ENCODE measurements at regions not wholly inside any gene's neighbourhood (a gene's known extent, or its start where the extent isn't known, plus 50 kb on each side); places are given as distances from the start of the nearest gene placed in this dataset.
"Not testable (repeated sequence)": the region's sequence is repeated elsewhere in the genome, so short reads cannot be mapped to it uniquely, and the experiment has no call there.

- peak; percentile 79 for DNase-seq (ENCODE audit: low read depth, low spot score)
- Histone ChIP-seq H3K9me3 (ENCODE audit: control insufficient read depth, insufficient read depth, low read length) (no peaks in the 10 kb centered on the region), H3K27me3 (ENCODE audit: control insufficient read depth, insufficient read depth, low read length) (no peaks in the 10 kb centered on the region), H3K27ac (ENCODE audit: low read depth, low read length) (no peak overlapping the region), H3K4me3 (ENCODE audit: low read depth, low read length) (no peak overlapping the region)
- no peak for TF ChIP-seq CTCF (IDR thresholded peaks at IDR 0.05; ENCODE audit: low read depth, low read length)
- ChIA-PET POLR2A (no interaction called here), CTCF (interaction anchor here (1.0 to 1.3 kb wide), 2 partner anchors 31 to 41 kb away, joined by 3 to 4 read pairs; no protein-coding TSS in a partner anchor)
Observed at GRCh38 chr5:39755986-39756385, 331.2 kb upstream of the DAB2 start.

- ChIA-PET POLR2A (no interaction called here), CTCF (interaction anchor here (1.0 kb wide), 1 partner anchor 41 kb away, joined by 4 read pairs; no protein-coding TSS in a partner anchor)
- Histone ChIP-seq H3K27me3 (ENCODE audit: control insufficient read depth, insufficient read depth, low read length) (no peaks in the 10 kb centered on the region), H3K27ac (ENCODE audit: low read depth, low read length) (no peak overlapping the region), H3K9me3 (ENCODE audit: control insufficient read depth, insufficient read depth, low read length) (no peaks in the 10 kb centered on the region), H3K4me3 (ENCODE audit: low read depth, low read length) (no peak overlapping the region)
- no peak for TF ChIP-seq CTCF (IDR thresholded peaks at IDR 0.05; ENCODE audit: low read depth, low read length)
- no peak for DNase-seq (ENCODE audit: low read depth, low spot score)
Observed at GRCh38 chr5:39755452-39755851, 330.7 kb upstream of the DAB2 start.

GRCh38 chr5:39753747-39754146 is 329.0 kb upstream of the DAB2 start:
- H3K27ac ChIP-seq (ENCODE audit: low read depth, low read length); H3K9me3 ChIP-seq (ENCODE audit: control insufficient read depth, insufficient read depth, low read length); CTCF ChIA-PET; POLR2A ChIA-PET; H3K4me3 ChIP-seq (ENCODE audit: low read depth, low read length); H3K27me3 ChIP-seq (ENCODE audit: control insufficient read depth, insufficient read depth, low read length); DNase-seq (ENCODE audit: low read depth, low spot score): not testable (repeated sequence)

- H3K27me3 ChIP-seq (ENCODE audit: control insufficient read depth, insufficient read depth, low read length) = no peaks in the 10 kb centered on the region
- no peak for DNase-seq (ENCODE audit: low read depth, low spot score)
- CTCF ChIA-PET = no interaction called here
- H3K4me3 ChIP-seq (ENCODE audit: low read depth, low read length) = no peak overlapping the region
- H3K9me3 ChIP-seq (ENCODE audit: control insufficient read depth, insufficient read depth, low read length) = no peaks in the 10 kb centered on the region
- no peak for TF ChIP-seq CTCF (IDR thresholded peaks at IDR 0.05; ENCODE audit: low read depth, low read length)
- H3K27ac ChIP-seq (ENCODE audit: low read depth, low read length) = no peak overlapping the region
- POLR2A ChIA-PET = no interaction called here
Observed at GRCh38 chr5:39750661-39751060, 325.9 kb upstream of the DAB2 start.

- Histone ChIP-seq H3K4me3 (ENCODE audit: low read depth, low read length) (no peak overlapping the region), H3K9me3 (ENCODE audit: control insufficient read depth, insufficient read depth, low read length) (no peaks in the 10 kb centered on the region), H3K27ac (ENCODE audit: low read depth, low read length) (no peak overlapping the region), H3K27me3 (ENCODE audit: control insufficient read depth, insufficient read depth, low read length) (no peaks in the 10 kb centered on the region)
- DNase-seq (ENCODE audit: low read depth, low spot score) = no peak
- TF ChIP-seq CTCF (IDR thresholded peaks at IDR 0.05; ENCODE audit: low read depth, low read length) = no peak
- ChIA-PET POLR2A (no interaction called here), CTCF (no interaction called here)
Observed at GRCh38 chr5:39742916-39743315, 318.1 kb upstream of the DAB2 start.

- H3K9me3 ChIP-seq (ENCODE audit: control insufficient read depth, insufficient read depth, low read length) = no peaks in the 10 kb centered on the region
- TF ChIP-seq CTCF (IDR thresholded peaks at IDR 0.05; ENCODE audit: low read depth, low read length) = no peak
- H3K27ac ChIP-seq (ENCODE audit: low read depth, low read length) = no peak overlapping the region
- no peak overlapping the region for H3K4me3 ChIP-seq (ENCODE audit: low read depth, low read length)
- ChIA-PET CTCF (no interaction called here), POLR2A (no interaction called here)
- no peaks in the 10 kb centered on the region for H3K27me3 ChIP-seq (ENCODE audit: control insufficient read depth, insufficient read depth, low read length)
- DNase-seq (ENCODE audit: low read depth, low spot score) = no peak
Observed at GRCh38 chr5:39740404-39740803, 315.6 kb upstream of the DAB2 start.

All from AG04450 (cell line).